ENCODE measurements at regions not wholly inside any gene's neighbourhood (a gene's known extent, or its start where the extent isn't known, plus 50 kb on each side); places are given as distances from the start of the nearest gene placed in this dataset.

DNA sequence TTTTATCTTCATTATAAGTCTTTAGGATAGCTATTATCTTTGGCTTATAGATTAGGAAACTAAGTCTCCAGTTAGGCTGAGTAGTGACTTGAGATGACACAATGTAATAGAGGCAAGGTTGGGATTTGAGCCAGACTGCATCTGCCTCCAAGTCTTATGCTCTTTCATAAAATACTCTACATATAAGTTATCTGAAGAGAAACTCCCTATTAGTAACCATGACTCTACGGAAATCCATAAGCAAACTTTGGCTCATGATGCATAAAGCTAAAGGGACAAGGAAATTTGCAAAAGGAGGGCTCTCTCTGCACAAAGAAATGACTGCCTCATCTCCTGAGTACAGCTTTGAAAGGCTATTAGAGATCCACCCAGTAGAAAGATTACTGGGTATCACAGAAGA is 77.6 kb upstream of the FRMD4B start:
- no peak for TF ChIP-seq CTCF (IDR thresholded peaks at IDR 0.05)
- H3K4me2 ChIP-seq (replicated peaks; ENCODE audit: extremely low read depth, low read length, poor library complexity, severe bottlenecking): no peak overlapping the region

DNA sequence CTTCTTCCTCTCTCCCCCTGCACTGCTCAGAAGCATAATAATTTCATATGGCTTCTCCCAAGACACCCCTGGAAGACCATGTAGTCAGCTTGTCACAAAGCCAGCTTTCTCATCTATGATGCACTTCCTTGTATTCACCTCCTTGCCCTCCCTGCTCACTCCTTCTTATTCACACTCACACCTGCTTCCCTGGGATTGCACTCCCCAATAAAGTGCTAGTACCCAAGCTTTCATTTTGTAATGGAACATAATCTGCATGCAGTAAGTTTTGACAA is 76.9 kb upstream of the FRMD4B start:
- DNase-seq: no peak
- Mint-ChIP-seq H3K4me3 (no peak overlapping the region), H3K27me3 (ENCODE audit: low read depth in 3 of 3) (no peaks in the 10 kb centered on the region), H3K27ac (peak overlapping the region in 1 of 7 donors; percentile 0), H3K4me1 (peaks cover 32% of the 10 kb centered on the region), H3K9me3 (peaks cover 0 to 2% (median 0%) of the 10 kb centered on the region in 7 donors), H3K36me3 (peaks cover 2 to 5% of the 10 kb centered on the region in 2 donors)
- Histone ChIP-seq H3K4me2 (replicated peaks; ENCODE audit: extremely low read depth, low read length, poor library complexity, severe bottlenecking) (no peak overlapping the region), H3K27me3 (ENCODE audit: control insufficient read depth in 2 of 2, insufficient read depth in 2 of 2, low read length in 2 of 2) (no peaks in the 10 kb centered on the region), H4K20me1 (ENCODE audit: insufficient read depth, low read length) (no peaks in the 10 kb centered on the region), H3K4me1 (ENCODE audit: control insufficient read depth in 1 of 2, insufficient read depth in 2 of 2, low read length in 2 of 2) (peaks cover 19 to 21% of the 10 kb centered on the region in 2 donors), H3K9ac (ENCODE audit: insufficient read depth, low read length, poor library complexity, severe bottlenecking) (no peak overlapping the region), H2AFZ (ENCODE audit: insufficient read depth, low read depth, low read length, poor library complexity, severe bottlenecking) (no peak overlapping the region), H3K27ac (ENCODE audit: low read depth in 1 of 2, low read length in 2 of 2) (no peak overlapping the region), H3K79me2 (ENCODE audit: insufficient read depth, low read length) (no peaks in the 10 kb centered on the region), H3K9me3 (replicated peaks in 1 of 2; ENCODE audit: control insufficient read depth in 1 of 2, insufficient read depth in 1 of 2, low read length in 2 of 2) (no peaks in the 10 kb centered on the region), H3K36me3 (replicated peaks in 1 of 2; ENCODE audit: control insufficient read depth in 1 of 2, insufficient read depth in 2 of 2, low read length in 2 of 2) (no peaks in the 10 kb centered on the region), H3K4me3 (replicated peaks in 1 of 3; ENCODE audit: low read depth in 2 of 3, low read length in 3 of 3) (no peak overlapping the region)
- no peak for TF ChIP-seq CTCF (IDR thresholded peaks at IDR 0.05)
- intact Hi-C loops (cut with micrococcal nuclease): no loop called here

More for the DNA sequence above, 77.6 kb upstream of the FRMD4B start:
- H3K36me3 Mint-ChIP-seq: peaks cover 2 to 5% of the 10 kb centered on the region in 2 donors
- no peak for DNase-seq
- no peaks in the 10 kb centered on the region for H3K79me2 ChIP-seq (ENCODE audit: insufficient read depth, low read length)
- intact Hi-C loops (cut with micrococcal nuclease): no loop called here
- no CpG with 5 or more reads among the region's 1 CpG for WGBS (ENCODE audit: insufficient coverage)
- peaks cover 28% of the 10 kb centered on the region for H3K4me1 Mint-ChIP-seq
- no peak overlapping the region for H3K27ac ChIP-seq (ENCODE audit: low read depth in 1 of 2, low read length in 2 of 2)
- no peak overlapping the region for H3K4me3 Mint-ChIP-seq
- no peak overlapping the region for H3K9ac ChIP-seq (ENCODE audit: insufficient read depth, low read length, poor library complexity, severe bottlenecking)
- peaks cover 17 to 20% of the 10 kb centered on the region in 2 donors for H3K4me1 ChIP-seq (ENCODE audit: control insufficient read depth in 1 of 2, insufficient read depth in 2 of 2, low read length in 2 of 2)
- no peaks in the 10 kb centered on the region for H3K27me3 Mint-ChIP-seq (ENCODE audit: low read depth in 3 of 3)
- H3K4me3 ChIP-seq (replicated peaks in 1 of 3; ENCODE audit: low read depth in 2 of 3, low read length in 3 of 3): no peak overlapping the region
- H3K36me3 ChIP-seq (replicated peaks in 1 of 2; ENCODE audit: control insufficient read depth in 1 of 2, insufficient read depth in 2 of 2, low read length in 2 of 2): no peaks in the 10 kb centered on the region
- H3K27ac Mint-ChIP-seq: no peak overlapping the region
- H3K9me3 Mint-ChIP-seq: peaks cover 0 to 2% (median 0%) of the 10 kb centered on the region in 7 donors
- H4K20me1 ChIP-seq (ENCODE audit: insufficient read depth, low read length): no peaks in the 10 kb centered on the region
- H3K9me3 ChIP-seq (replicated peaks in 1 of 2; ENCODE audit: control insufficient read depth in 1 of 2, insufficient read depth in 1 of 2, low read length in 2 of 2): no peaks in the 10 kb centered on the region
- H3K27me3 ChIP-seq (ENCODE audit: control insufficient read depth in 2 of 2, insufficient read depth in 2 of 2, low read length in 2 of 2): no peaks in the 10 kb centered on the region
- H2AFZ ChIP-seq (ENCODE audit: insufficient read depth, low read depth, low read length, poor library complexity, severe bottlenecking): no peak overlapping the region

All from CD14-positive monocyte (primary cell).